Neuronal stem cell (in vitro differentiated cells): ENCODE measurements at regions not wholly inside any gene's neighbourhood (a gene's known extent, or its start where the extent isn't known, plus 50 kb on each side); places are given as distances from the start of the nearest gene placed in this dataset.

ENCODE experiments used
- DNase-seq: peaks from one replicate; pipeline ENCODE4 v3.0.0-alpha.2; 2013; ENCODE audit warnings: low spot score
- H2AFZ ChIP-seq: one replicate; pipeline ENCODE4 v1.6.1; 2013; ENCODE audit warnings: mild to moderate bottlenecking, low read length, inconsistent platforms
- H2AK5ac ChIP-seq: 2 replicates; pipeline ENCODE4 v1.6.1; 2013; ENCODE audit warnings: low read depth, mild to moderate bottlenecking, inconsistent platforms, low read length, moderate library complexity, mixed read lengths
- H2BK120ac ChIP-seq: 2 replicates; pipeline ENCODE4 v1.6.1; 2013; ENCODE audit warnings: low read depth, mild to moderate bottlenecking, inconsistent platforms, low read length, moderate library complexity, mixed read lengths
- H2BK12ac ChIP-seq: one replicate; pipeline ENCODE4 v1.6.1; 2013; ENCODE audit warnings: low read length, inconsistent platforms
- H2BK15ac ChIP-seq: 2 replicates; pipeline ENCODE4 v1.6.1; 2013; ENCODE audit warnings: mild to moderate bottlenecking, low read length, inconsistent platforms, mixed read lengths
- H2BK5ac ChIP-seq: one replicate; pipeline ENCODE4 v1.6.1; 2013; ENCODE audit warnings: inconsistent platforms, mild to moderate bottlenecking, low read length, moderate library complexity
- H3K14ac ChIP-seq: one replicate; pipeline ENCODE4 v1.6.1; 2013; ENCODE audit warnings: low read length, inconsistent platforms
- H3K18ac ChIP-seq: 2 replicates; pipeline ENCODE4 v1.6.1; 2013; ENCODE audit warnings: low read length, inconsistent platforms
- H3K23ac ChIP-seq: 2 replicates; pipeline ENCODE4 v1.6.1; 2013; ENCODE audit warnings: low read depth, mild to moderate bottlenecking, mixed read lengths, low read length, inconsistent platforms; ENCODE audit not compliant: poor library complexity
- H3K27ac ChIP-seq: replicated peaks from 3 replicates; pipeline ENCODE4 v1.5.1; 2013; ENCODE audit warnings: low read length, inconsistent platforms
- H3K27me3 ChIP-seq, 3 experiments: 2 replicates each; pipeline ENCODE4 v1.6.1; 2013; ENCODE audit warnings: low read length in 3 of 3, mild to moderate bottlenecking in 2 of 3, inconsistent platforms in 1 of 3, low read depth in 1 of 3, mixed read lengths in 1 of 3, moderate library complexity in 1 of 3; ENCODE audit not compliant: control insufficient read depth in 3 of 3, insufficient read depth in 3 of 3
- H3K36me3 ChIP-seq, 2 donors: replicated peaks in 1 of 2; 2 replicates each; pipeline ENCODE4 v1.6.1; 2013; ENCODE audit warnings: low read length in 2 of 2; ENCODE audit not compliant: control insufficient read depth in 2 of 2, insufficient read depth in 2 of 2
- H3K4ac ChIP-seq: 2 replicates; pipeline ENCODE4 v1.6.1; 2013; ENCODE audit warnings: inconsistent platforms, mild to moderate bottlenecking, low read length, moderate library complexity
- H3K4me1 ChIP-seq, 2 donors: 1 replicate in 1 of 2; 2 replicates in 1 of 2; pipeline ENCODE4 v1.6.1; 2013; ENCODE audit warnings: low read length in 2 of 2, low read depth in 1 of 2; ENCODE audit not compliant: control insufficient read depth in 2 of 2, insufficient read depth in 1 of 2
- H3K4me2 ChIP-seq: one replicate; pipeline ENCODE4 v1.6.1; 2013; ENCODE audit warnings: mild to moderate bottlenecking, low read length, inconsistent platforms; ENCODE audit not compliant: insufficient read depth, poor library complexity, severe bottlenecking
- H3K4me3 ChIP-seq, 2 donors: 2 replicates each; pipeline ENCODE4 v1.5.1; 2013; ENCODE audit warnings: low read length in 2 of 2, mild to moderate bottlenecking in 2 of 2, inconsistent platforms in 1 of 2, moderate library complexity in 1 of 2
- H3K79me1 ChIP-seq: one replicate; pipeline ENCODE4 v1.6.1; 2013; ENCODE audit warnings: low read depth, mild to moderate bottlenecking, inconsistent platforms, low read length, moderate library complexity
- H3K9ac ChIP-seq: one replicate; pipeline ENCODE4 v1.6.1; 2013; ENCODE audit warnings: mild to moderate bottlenecking, low read depth, low read length, inconsistent platforms; ENCODE audit not compliant: poor library complexity
- H3K9me3 ChIP-seq, 2 donors: replicated peaks in 1 of 2; 2 replicates each; pipeline versions ENCODE3 to v1.6.1; 2013; ENCODE audit warnings: low read length in 2 of 2, mild to moderate bottlenecking in 2 of 2, inconsistent platforms in 1 of 2, low read depth in 1 of 2, mixed read lengths in 1 of 2, moderate library complexity in 1 of 2; ENCODE audit not compliant: control insufficient read depth in 2 of 2, insufficient read depth in 1 of 2
- H4K8ac ChIP-seq: one replicate; pipeline ENCODE4 v1.6.1; 2013; ENCODE audit warnings: low read depth, mild to moderate bottlenecking, inconsistent platforms, low read length, moderate library complexity
- H4K91ac ChIP-seq: one replicate; pipeline ENCODE4 v1.6.1; 2013; ENCODE audit warnings: low read length, low read depth, mild to moderate bottlenecking, inconsistent platforms; ENCODE audit not compliant: poor library complexity
- WGBS, 2 donors: extraction: QIAGEN DNeasy Blood & Tissue Kit; methylation state at CpG; one replicate each; pipeline ENCODE4 v1.1.7; 2013; ENCODE audit warnings: missing lambda C conversion rate in 2 of 2, mixed read lengths in 1 of 2; ENCODE audit not compliant: insufficient read length in 2 of 2, insufficient replicate concordance in 1 of 2; ENCODE audit errors: extremely low coverage in 2 of 2; 5-methylcytosine and 5-hydroxymethylcytosine counted together

DNA sequence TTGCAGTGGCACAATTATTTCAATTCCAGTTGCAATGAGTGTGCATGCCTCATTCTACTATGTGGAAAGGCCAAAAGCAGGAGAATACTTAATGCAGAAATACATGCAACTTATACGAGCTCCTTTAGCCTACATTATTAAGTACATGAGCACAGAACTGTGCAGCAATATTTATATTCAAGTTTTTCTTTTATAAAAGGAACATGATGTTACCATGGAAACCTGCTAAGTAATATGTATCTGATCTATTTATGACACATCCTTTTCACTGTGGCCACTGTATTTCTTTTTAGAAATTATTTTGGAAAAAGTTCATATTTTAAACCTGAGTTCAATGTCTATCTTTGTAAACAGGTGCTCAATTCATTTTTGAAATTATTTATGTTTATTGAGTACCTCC lies 88.9 kb downstream of the ELAPOR2 start:
- H3K4ac ChIP-seq = no peak overlapping the region
- H4K8ac ChIP-seq = no peak overlapping the region
- no CpG with 5 or more reads among the region's 1 CpG for WGBS, 2 donors
- no peak overlapping the region for H2BK15ac ChIP-seq
- no peaks in the 10 kb centered on the region for H3K79me1 ChIP-seq
- no peak overlapping the region for H3K4me2 ChIP-seq
- peaks cover 0 to 14% of the 10 kb centered on the region in 2 donors for H3K4me1 ChIP-seq
- no peak for DNase-seq
- H2BK12ac ChIP-seq = no peak overlapping the region
- no peak overlapping the region for H4K91ac ChIP-seq
- no peak overlapping the region for H3K9ac ChIP-seq
- H3K9me3 ChIP-seq = no peaks in the 10 kb centered on the region
- H3K18ac ChIP-seq = no peak overlapping the region
- H2AFZ ChIP-seq = no peak overlapping the region
- H2BK5ac ChIP-seq = no peak overlapping the region
- no peak overlapping the region for H2AK5ac ChIP-seq
- no peak overlapping the region for H3K27ac ChIP-seq
- no peak overlapping the region for H3K14ac ChIP-seq
- H3K36me3 ChIP-seq = no peaks in the 10 kb centered on the region
- H3K27me3 ChIP-seq = no peaks in the 10 kb centered on the region
- no peak overlapping the region for H3K23ac ChIP-seq
- H3K4me3 ChIP-seq = no peak overlapping the region
- H2BK120ac ChIP-seq = no peak overlapping the region

DNA sequence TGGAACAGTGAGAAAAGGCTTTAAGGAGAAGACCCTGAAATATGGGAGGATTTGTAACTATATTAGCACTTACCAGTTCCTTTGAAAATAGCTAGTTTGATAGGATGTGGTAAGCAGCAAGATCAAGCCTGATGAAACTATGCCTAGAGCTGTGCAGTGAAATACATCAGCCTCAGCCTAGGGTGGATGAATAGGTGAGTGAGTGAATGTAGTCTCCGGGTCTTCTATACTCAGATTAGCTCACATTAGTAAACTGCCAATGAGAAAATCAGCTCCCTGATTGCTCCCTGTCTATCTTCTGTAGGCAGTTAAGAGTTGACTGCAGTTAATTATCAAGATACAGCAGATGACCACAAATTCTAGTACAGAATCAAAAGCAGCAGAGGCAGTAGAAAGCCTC lies 89.6 kb downstream of the ELAPOR2 start:
- Histone ChIP-seq H2BK120ac (no peak overlapping the region), H2AK5ac (no peak overlapping the region), H3K4ac (no peak overlapping the region), H3K27me3 (no peaks in the 10 kb centered on the region), H3K14ac (no peak overlapping the region), H3K9ac (no peak overlapping the region), H2BK5ac (no peak overlapping the region), H3K79me1 (no peaks in the 10 kb centered on the region), H3K23ac (no peak overlapping the region), H3K18ac (no peak overlapping the region), H2BK15ac (no peak overlapping the region), H4K8ac (no peak overlapping the region), H3K9me3 (no peaks in the 10 kb centered on the region), H3K4me1 (peaks cover 0 to 15% of the 10 kb centered on the region in 2 donors), H3K36me3 (no peaks in the 10 kb centered on the region), H4K91ac (no peak overlapping the region), H3K27ac (no peak overlapping the region), H2AFZ (no peak overlapping the region), H3K4me3 (no peak overlapping the region), H3K4me2 (no peak overlapping the region), H2BK12ac (no peak overlapping the region)
- WGBS, 2 donors = no CpG with 5 or more reads among the region's 1 CpG
- DNase-seq = no peak

DNA sequence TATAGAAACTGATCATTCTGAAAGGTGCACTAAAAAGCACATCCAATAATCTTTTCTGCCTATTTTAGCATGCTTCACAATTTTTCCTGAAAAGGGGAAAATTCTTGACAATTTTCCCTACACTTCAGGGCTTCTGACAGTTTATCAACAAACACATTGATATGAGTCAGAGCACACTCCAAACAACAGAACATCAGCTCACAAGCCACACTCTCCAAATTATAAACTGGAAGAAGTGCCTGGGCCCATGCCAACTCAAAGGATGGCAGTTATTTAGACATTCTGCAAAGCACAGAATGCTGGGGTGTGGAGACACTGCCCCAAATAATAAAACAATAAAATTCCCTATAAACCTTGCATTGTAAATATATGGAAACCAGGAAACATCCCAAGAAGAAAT lies 90.8 kb downstream of the ELAPOR2 start:
- H3K36me3 ChIP-seq = no peaks in the 10 kb centered on the region
- H3K4me1 ChIP-seq = peaks cover 0 to 19% of the 10 kb centered on the region in 2 donors
- no peak overlapping the region for H4K8ac ChIP-seq
- no peaks in the 10 kb centered on the region for H3K9me3 ChIP-seq
- H3K9ac ChIP-seq = no peak overlapping the region
- no peak overlapping the region for H3K4me2 ChIP-seq
- H4K91ac ChIP-seq = no peak overlapping the region
- no peak overlapping the region for H2BK5ac ChIP-seq
- H3K27me3 ChIP-seq = no peaks in the 10 kb centered on the region
- no peak overlapping the region for H3K23ac ChIP-seq
- H3K4me3 ChIP-seq = no peak overlapping the region
- no peaks in the 10 kb centered on the region for H3K79me1 ChIP-seq
- H2BK120ac ChIP-seq = no peak overlapping the region
- no peak overlapping the region for H2AK5ac ChIP-seq
- no peak overlapping the region for H2AFZ ChIP-seq
- no peak overlapping the region for H2BK12ac ChIP-seq
- no peak overlapping the region for H3K4ac ChIP-seq
- no peak overlapping the region for H3K18ac ChIP-seq
- H3K14ac ChIP-seq = no peak overlapping the region
- no peak overlapping the region for H2BK15ac ChIP-seq
- no peak overlapping the region for H3K27ac ChIP-seq
- DNase-seq = no peak

DNA sequence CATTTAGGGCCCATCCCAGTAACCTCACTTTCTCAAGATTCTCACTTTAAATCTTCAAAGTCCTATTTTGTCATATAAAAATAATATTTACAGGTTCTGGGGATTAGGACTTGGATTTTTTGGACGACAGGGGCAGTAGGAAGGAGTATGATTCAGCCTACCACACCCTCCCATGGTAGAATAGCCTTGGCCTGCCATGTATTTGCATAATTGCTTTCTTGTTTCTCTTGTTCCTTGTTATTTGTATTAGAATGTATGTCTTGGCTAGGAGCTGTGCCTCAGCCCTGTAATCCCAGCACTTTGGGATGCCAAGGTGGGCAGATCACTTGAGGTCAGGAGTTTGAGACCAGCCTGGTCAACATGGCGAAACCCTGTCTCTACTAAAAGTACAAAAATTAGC lies 92.5 kb downstream of the ELAPOR2 start:
- Histone ChIP-seq H3K4me1 (peaks cover 0 to 16% of the 10 kb centered on the region in 2 donors), H3K27ac (no peak overlapping the region), H3K14ac (no peak overlapping the region), H3K23ac (no peak overlapping the region), H2BK120ac (no peak overlapping the region), H2BK15ac (no peak overlapping the region), H3K4ac (no peak overlapping the region), H3K36me3 (peaks cover 0 to 2% of the 10 kb centered on the region in 2 donors), H3K9me3 (no peaks in the 10 kb centered on the region), H3K79me1 (no peaks in the 10 kb centered on the region), H3K4me2 (no peak overlapping the region), H4K91ac (no peak overlapping the region), H3K9ac (no peak overlapping the region), H2BK5ac (no peak overlapping the region), H2BK12ac (no peak overlapping the region), H4K8ac (no peak overlapping the region), H3K4me3 (no peak overlapping the region), H2AFZ (no peak overlapping the region), H3K18ac (no peak overlapping the region), H2AK5ac (no peak overlapping the region), H3K27me3 (no peaks in the 10 kb centered on the region)
- WGBS, 2 donors = no CpG with 5 or more reads among the region's 2 CpGs
- DNase-seq = no peak
